ENCODE measurements at regions not wholly inside any gene's neighbourhood (a gene's known extent, or its start where the extent isn't known, plus 50 kb on each side); places are given as distances from the start of the nearest gene placed in this dataset.

DNA sequence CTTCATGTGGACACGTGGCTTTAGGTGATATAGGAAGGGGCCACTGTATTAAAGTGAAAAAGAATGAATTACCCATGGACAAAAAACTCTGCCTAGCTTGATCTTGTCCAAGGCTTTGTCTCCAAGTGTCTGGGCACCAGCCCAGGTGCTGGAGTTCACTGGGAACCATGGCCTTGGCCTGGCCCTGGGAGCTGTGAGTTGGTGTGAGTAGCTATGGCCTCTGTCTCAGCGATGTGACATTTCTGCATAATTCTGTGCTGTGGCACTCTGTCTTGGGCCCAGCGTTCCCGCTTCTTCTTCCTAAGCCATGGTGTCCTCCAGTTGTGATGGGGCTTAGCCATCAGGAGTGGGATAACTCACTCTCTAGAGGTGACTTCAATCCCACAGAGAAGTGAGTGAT lies 119.0 kb upstream of the PPP2R2D start:
- no peak for DNase-seq

DNA sequence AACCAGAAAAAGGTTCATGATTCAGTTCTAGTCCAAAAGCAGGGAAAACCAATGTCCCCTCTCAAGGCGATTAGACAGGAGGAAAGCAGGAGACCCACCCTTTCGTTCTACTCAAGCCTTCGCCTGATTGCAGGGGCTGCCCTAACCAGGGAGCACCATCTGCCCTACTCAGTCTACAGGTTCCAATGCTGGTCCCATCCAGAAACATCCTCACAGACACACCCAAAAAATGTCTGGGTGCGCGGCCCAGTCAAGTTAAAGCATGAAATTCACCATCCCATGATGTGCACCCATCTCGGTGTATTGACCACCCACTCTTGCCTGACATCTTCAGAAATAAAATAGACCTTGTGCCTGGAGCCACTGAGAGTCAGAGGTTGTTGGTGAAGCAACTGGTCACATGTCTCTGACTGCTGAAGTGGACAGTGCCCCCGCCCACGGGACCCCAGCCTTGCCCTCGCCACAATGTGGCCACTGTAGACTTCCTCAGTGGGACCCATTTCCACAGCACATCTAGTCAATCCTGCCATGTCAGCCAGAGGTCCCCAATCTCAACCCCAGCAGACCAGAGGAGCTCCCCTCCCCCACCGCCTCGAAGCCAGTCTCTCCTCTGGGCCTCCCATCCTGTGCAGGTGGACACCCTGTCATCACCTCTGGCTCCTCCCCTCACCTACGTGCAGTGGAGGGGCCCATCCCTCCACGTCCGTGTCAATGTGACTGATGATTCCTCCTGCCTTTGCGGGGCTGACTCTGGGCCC lies 116.3 kb upstream of the PPP2R2D start:
- DNase-seq, result no peak

DNA sequence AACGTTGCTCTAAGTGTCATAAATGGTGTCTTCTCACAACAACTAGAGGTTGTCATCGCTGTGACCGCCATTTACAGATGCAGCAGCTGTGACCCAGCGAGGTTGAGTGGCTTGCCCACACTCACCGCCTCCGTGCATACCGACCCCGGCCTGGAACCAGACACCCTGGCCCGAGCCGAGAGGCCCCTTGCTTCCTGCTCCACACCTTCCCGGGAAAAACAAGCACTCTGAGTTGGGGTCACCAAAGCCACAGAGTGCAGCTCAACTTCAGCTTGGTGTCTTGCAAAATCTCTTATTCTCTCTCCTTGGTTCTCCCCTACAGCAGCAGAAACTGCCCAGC lies 115.7 kb upstream of the PPP2R2D start:
- DNase-seq, result no peak

DNA sequence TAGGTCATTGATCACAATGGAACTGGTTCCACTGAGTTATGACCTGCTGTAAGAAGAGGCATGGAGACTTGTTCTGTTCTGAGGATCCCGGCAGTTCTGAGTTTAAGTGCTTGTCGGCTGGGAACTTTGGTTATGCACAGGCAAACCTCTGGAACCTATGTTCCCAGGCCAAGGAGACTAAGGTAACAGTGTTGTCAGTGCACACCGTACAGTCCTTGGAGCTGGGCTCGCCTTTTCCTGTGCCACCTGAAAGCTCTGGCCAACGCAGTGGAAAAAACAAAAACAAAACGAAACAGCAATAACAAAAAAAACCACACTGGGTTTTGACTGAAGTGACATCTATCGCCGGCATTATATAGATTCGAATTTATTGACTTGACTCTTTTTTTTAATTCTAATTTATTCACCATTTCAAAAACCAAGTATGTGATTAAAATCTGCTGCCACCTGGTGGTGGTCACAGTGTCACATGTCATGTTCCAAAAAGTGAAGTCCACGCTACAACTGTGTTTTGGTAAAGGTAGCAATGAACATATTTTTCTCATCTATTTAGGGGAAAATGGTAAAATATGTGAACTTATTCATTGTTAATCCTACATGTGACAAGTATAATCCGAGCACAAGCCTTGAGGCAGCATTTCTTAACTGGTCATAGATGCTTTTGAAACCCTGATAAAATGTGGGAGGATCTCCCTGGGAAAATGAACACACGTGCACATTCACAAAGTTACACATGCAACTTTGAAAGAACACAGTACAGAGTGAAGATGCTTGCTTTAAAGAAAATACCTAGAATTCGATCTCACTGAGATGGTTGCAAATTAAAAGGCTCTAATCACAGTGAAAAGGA lies 113.8 kb upstream of the PPP2R2D start:
- DNase-seq, result no peak

DNA sequence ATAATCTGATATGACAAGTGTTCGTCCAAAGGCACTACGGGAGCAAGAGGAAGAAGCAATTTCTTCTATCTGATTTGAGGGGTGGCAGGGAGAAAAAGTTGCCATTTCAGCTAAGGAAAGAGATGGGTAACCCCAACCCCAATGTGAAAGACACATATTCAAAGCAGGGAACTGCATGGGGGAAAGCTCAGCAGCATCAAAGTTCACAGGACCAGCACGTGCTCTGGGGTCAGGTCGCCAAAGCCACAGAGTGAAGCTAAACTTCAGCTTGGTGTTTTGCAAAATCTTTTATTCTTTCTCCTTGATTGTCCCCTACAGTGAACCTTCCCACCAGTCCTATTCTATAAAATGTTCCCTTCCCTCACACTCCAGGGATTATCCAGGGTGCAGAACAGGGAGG lies 112.8 kb upstream of the PPP2R2D start:
- no peak for DNase-seq

DNA sequence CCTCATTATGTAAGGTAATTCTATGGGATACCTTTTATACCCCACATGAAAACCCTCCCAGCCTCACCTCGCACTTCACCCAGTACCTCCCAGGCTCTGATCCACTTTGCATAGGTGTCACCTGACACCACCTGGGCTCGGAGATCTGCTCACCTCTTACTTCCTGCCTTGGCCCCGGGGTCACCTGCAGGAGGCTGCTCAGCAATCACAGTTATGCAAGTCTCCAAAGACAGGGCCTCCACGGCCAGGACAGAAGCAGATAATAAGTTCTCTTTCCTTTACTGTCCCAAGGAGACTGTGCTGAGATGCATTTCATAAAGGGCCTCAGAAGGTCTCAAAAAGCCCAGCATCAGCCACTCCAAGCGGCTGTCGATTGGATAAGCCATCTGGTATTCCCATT lies 112.4 kb upstream of the PPP2R2D start:
- no peak for DNase-seq

DNA sequence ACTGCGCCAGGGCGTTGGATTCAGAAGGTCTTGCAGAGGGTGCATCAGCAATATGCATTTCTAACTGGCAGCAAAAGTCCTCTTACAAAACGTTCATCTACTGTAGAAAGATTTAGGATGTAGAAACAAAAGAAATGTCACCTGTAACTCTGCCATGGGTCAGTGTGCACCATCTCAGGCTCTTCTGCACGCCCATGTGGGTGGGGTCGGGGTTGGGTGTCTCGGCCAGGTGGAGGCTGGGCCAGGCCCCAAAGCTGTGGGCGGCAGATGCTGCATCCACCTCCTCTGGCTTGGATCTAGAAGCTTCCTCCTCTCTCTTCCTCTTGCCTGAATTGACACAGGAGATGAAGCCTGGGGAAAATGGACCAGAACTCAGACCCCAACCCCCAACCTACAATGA lies 111.3 kb upstream of the PPP2R2D start:
- DNase-seq, result no peak

DNA sequence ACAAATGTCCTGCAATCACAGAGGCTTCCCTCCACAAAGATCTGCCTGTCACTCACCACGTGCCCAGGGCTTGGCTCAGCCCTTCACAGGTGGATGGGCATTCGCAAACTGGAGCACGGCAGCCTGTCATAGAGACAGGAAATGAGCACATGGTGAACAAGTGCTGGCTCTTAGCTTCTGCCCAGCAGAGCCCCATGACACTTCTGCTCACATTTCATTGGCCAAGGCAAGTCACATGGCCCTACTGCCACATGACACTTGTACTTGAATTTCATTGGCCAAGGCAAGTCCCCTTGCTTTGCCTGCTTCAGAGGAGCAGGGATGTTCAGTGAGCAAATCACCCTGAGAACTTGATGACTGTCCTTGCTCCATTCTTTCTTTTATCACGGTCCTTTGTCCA lies 110.8 kb upstream of the PPP2R2D start:
- no peak for DNase-seq

DNA sequence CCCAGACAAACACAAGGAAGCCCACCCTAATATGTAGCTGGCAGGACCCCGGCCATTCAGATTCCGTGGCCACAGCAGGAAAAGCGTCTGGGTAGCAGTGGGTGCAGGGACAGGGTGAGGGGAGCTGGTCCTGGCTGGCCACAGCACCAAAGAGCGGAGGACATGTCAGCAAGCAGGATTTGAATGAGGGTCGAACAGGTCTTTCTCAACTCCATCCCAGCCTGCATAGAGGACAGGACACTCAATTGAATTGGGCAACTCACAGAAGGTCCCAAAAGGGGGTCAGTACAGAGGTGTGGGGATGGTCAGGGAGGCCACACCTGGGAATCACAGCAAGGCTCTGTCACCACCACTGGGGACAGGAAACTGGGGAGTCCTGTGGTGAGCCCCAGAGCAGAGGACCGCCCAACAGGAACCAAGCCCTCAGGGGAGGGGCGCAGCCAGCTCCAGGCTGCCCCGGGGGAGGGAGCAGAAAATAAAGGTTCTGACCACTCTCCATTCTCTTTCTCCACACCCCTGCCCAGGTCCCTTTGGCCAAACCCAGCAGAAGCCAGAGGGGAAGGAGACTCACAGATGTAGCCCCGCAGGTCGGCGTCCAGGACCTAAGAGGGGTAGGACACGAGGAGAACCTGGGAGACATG lies 108.7 kb upstream of the PPP2R2D start:
- DNase-seq, result no peak

DNA sequence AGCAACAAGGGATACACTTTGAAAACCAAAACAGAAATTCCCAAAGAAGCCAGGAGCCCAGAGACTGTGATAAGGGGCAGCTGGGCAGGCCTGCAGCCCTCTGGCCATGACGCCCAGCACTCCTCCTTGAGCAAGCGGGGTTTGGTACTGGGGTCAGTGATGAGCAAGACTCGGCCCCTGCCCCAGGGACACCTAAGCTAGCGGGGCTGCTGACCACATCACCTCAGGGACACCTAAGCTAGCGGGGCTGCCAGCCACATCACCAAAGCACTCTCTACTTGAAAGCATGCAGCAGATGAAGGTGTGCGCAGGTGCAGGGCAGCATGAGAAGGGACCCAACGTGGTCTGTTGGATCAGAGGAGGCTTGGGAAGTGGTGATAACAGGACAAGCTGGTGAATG lies 108.0 kb upstream of the PPP2R2D start:
- DNase-seq, result no peak

DNA sequence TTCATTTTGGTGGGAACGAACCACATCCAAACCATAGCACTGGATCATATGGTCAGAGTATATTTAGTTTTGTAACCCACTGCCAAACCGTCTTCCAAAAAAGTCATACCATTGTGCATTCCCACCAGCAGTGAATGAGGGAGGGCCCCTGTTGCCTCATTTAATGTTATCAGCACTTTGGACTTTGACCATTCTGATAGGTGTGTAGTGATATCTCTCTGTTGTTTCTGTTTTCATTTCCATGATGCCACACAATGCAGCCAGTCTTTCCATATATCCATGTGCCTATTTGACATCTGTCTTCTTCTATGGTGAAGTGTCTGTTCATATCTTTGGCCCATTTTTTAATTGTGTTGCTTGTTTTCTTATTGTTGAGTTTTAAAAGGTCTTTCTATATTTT lies 105.0 kb upstream of the PPP2R2D start:
- DNase-seq, result no peak

DNA sequence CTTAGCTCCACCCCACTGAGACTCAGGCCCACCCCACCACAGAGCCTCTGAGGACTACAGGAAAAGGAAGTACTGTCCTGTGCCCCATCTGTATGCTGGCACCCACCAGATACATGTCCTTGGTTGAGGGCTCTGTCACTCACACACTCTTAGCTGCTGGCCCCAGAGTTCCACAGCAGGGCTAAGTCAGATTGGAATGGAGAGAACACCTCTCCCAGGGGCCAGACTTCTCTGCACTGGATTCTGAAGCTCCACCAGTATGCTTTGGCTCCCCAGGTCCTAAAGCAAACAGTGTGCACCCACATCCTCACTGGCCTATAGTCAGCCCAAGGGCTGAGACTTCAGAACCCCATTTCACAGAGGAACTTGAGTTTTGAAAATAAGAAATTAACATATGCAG lies 103.2 kb upstream of the PPP2R2D start:
- DNase-seq, result no peak

DNA sequence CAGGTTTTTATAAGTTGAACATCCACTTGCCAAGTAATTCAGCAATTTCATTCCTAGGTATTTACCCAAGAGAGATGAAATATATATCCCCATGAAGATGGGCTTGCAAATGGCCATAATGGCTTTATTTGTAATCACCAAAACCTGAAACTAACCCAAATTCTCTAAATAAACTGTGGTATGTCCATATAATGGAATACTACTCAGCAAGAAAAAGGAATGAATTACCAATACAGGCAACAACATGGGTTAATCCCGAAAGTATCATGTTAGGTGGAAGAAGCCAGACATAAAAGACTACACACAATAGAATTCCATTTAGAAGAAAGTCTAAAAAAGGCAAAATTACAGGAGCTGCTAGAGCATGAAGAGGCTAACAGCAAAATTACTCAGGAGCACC lies 101.4 kb upstream of the PPP2R2D start:
- no peak for DNase-seq

DNA sequence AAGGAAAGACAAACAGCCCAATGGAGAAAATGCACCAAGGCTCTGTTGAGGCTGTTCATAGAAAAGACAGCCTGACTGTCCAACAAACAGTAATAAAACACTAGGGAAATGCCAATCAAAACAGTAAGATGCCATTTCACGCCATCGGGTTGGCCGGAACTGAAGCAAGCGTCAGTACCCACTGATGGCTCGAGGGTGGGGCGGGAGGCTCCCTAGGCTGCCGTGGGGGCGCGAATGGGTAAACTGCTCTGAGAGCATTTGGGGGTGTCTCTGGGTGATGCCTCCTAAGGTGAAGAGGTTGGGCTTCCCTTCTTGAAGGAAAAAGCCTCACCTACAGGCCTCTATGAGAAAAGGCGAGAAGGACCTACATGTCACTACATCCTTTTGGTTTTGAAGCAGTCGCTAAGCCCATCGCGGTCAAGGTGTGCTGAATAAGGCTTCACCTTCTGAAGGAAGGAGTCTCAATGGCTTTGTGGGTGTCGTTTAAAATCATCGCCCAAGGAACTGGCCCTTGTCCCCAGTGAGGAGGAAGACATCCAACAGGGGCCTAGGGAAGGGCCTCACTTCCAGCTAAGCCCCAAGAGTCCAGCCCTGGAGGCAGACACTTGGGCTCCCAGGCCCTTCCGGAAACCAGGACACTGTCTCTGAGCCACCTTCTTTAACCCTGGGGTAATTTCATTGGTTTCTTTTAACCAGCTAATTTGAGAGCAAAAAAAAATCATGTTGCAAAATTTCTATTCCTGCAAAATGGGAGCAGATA lies 98.5 kb upstream of the PPP2R2D start:
- DNase-seq, result no peak

DNA sequence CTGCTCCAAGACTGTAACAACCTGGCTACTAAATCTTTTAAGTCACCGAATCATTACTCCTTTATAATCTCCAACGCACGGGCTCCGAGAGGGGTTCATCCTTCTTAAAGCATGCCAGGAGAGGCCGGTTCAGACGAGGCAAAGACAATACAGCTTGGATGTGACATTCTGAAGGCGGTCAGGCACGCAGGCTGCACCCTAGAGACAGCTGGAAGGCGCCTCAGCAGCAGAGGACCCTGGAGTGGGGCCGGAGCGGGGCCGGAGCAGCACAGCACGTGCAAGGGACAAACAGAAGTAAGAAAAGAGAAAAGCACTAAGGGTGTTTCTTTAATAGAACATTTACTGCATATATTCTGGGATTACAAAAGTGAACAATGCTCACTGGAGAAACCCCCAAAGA lies 97.8 kb upstream of the PPP2R2D start:
- DNase-seq, result no peak

DNA sequence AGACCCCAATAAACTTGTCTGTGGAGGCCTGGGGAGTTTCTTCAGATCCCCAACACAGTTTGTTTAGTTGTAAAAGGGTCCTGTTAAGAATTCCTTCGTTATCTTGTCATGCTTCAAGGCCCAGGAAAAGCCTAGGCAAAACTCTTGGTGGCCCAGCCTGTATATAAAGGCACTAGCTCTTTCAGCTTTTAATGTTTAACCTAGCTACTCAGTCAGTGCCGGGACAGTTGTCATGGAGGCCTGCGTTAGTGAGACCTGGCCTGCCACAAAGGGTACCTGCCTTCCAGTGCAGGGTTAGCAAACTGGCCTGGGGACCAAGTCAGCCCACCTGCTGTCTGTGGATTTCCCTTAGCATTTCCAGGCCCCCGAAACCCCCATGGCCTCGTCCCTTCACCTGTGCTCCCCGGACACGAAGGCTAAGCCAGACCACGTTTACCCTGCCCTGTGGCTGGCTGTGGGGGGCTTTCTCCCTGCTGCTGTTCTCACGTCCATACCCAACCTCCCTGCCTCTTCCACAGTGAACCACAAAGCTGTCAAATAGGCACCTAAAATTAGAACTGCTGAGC lies 96.9 kb upstream of the PPP2R2D start:
- DNase-seq, result no peak

DNA sequence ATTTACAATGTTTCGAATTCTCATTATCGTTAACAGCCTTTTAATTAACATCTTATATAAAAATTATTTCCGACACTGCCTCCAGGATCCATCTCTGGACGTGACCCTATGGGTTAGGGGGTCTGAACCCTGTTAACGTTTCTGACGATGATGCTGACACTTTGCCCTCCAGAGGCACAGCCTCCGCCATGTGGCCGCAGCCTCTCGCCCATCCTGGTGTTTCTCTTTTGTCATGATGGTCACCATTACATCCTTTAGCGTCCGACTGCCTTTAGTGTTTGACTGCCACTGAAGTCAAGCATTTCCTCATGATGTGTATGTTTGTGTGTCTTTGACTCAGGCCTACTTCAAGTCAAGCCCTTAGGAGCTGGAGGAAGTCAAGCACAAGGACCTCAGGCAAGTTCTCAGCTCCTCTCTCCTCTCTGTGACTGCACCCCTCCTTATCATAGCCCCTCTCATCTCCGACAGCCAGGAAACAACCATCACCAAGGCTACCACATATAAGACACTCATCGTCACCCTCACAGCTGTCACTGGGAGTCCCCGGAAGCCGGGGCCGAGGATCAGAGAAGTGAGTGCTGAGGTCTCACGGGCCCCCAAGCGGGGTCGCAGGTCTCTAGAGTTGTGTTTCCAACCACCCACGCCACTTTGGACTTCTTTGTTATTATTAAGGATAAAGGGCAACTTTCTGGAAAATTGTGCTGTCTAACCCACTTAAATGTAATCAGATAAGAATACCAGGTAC lies 96.1 kb upstream of the PPP2R2D start:
- DNase-seq, result no peak

DNA sequence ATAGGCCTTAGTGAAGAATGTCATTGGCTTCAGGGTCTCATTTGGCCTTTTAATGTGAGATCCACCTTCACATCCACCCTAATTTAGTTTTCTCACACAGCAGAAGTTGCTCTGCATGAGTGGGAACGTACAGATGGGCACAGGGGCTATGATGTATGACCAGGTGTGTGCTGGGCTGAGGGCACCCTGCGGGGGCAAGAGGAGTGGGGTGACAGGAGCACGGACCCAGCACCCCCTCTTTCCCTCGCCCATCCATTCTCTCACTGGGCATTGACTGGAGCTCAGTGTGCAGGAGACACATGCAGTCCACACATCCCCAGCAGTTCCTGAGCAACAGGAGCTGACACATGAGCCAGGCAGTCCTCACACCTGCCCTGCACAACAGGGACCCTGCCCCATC lies 95.1 kb upstream of the PPP2R2D start:
- DNase-seq, result no peak

DNA sequence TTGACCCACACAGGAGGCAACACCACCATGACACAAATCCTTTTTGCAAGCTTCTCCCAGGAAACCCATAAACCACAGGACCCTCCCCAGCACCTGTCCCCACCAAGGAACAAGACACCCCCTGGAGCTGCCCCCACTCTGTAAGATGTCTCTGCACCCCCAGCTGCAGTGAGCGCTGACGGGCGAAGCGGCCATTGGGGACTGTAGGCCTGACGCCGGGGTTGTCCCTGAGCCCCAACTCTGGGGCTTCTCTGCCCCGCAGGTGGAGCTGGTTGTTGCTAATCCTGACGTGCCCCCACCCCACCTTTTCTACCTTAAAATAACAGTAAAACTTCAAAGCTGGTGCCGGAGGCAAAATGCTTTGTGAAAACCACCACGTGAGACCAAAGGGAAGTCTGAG lies 94.7 kb upstream of the PPP2R2D start:
- no peak for DNase-seq

DNA sequence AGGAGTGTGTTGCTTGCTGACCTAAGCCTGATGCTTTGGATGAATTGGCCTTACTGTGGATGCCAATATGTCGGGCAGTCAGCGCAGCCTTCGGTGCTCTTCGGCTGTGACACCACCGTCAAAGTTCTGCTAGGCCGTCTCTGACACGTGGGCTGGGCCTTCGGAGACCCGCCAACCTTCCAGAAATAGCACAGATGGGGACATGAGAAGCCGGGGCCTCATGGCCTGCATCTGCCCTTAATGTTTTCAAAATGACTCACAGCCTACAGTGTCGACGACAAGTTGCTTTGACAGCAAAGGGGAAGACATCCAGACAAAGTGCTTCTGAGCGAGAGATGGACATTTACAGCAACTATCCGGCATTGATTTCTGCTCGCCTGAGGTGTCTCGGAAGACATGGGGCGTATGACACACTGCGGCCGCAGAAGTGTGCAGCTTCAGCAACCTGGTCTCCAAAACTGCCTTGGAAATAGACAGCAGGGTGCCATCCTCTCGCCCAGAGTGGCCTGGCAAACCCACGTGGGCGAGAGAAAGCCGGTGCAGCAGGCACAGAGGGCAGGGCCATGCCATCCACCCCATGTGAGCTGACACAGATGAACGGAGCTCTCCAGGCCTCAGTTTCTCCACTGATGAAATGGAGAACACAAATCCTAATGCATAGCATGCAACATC lies 94.0 kb upstream of the PPP2R2D start:
- no peak for DNase-seq

DNA sequence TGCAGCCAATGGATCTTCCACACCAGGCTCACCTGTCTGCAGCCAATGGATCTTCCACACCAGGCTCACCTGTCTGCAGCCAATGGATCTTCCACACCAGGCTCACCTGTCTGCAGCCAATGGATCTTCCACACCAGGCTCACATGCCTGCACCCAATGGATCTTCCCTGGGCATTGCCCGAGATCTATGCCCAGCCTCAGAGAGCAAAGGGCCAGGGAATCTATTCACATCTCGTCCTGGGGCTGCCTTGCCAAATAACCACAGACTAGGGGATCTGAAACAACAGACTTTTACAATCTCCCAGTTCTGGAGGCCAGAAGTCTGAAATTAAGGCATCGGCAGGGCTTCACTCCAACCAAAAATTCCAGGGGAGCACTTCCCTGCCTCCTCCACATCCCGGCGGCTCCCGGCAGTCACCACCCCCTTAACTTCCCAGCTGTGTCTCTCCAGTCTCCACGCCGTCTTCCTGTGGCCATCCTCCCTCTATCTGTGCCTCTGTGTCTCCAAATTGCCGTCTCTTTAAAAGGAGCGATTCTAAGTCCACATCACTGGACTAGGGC lies 92.4 kb upstream of the PPP2R2D start:
- DNase-seq, result no peak
